ENCODE measurements at regions not wholly inside any gene's neighbourhood (a gene's known extent, or its start where the extent isn't known, plus 50 kb on each side); places are given as distances from the start of the nearest gene placed in this dataset.

GRCh38 chr9:23361096-23361495, 464.9 kb downstream of the ELAVL2 start:
- DNase-seq (no peak), ATAC-seq (ENCODE audit: low read depth in 2 of 2) (no peak)
- Mint-ChIP-seq H3K27ac (no peak overlapping the region), H3K4me3 (no peak overlapping the region), H3K9me3 (peaks cover 0 to 31% (median 7%) of the 10 kb centered on the region in 7 donors), H3K36me3 (no peaks in the 10 kb centered on the region), H3K4me1 (no peaks in the 10 kb centered on the region), H3K27me3 (no peaks in the 10 kb centered on the region)

GRCh38 chr9:23372703-23373102, 453.3 kb downstream of the ELAVL2 start:
- H3K27me3 Mint-ChIP-seq: no peaks in the 10 kb centered on the region
- DNase-seq (no peak), ATAC-seq (ENCODE audit: low read depth in 2 of 2) (no peak)
- H3K9me3 Mint-ChIP-seq: peaks cover 0 to 8% (median 1%) of the 10 kb centered on the region in 7 donors
- no peak overlapping the region for H3K4me3 Mint-ChIP-seq
- H3K27ac Mint-ChIP-seq: no peak overlapping the region
- H3K4me1 Mint-ChIP-seq: no peaks in the 10 kb centered on the region
- H3K36me3 Mint-ChIP-seq: no peaks in the 10 kb centered on the region

- DNase-seq: no peak
- H3K4me3 Mint-ChIP-seq: no peak overlapping the region
- no peaks in the 10 kb centered on the region for H3K36me3 Mint-ChIP-seq
- peaks cover 0 to 7% (median 3%) of the 10 kb centered on the region in 7 donors for H3K9me3 Mint-ChIP-seq
- H3K27ac Mint-ChIP-seq: no peak overlapping the region
- H3K27me3 Mint-ChIP-seq: no peaks in the 10 kb centered on the region
- no peaks in the 10 kb centered on the region for H3K4me1 Mint-ChIP-seq
- no peak for ATAC-seq (ENCODE audit: low read depth in 2 of 2)
Observed at GRCh38 chr9:23375511-23375910, 450.5 kb downstream of the ELAVL2 start.

GRCh38 chr9:23379842-23380241, 446.2 kb downstream of the ELAVL2 start:
- no peak for ATAC-seq (ENCODE audit: low read depth in 2 of 2)
- DNase-seq: no peak
- Mint-ChIP-seq H3K4me1 (no peaks in the 10 kb centered on the region), H3K27ac (no peak overlapping the region), H3K9me3 (peaks cover 0 to 16% (median 9%) of the 10 kb centered on the region in 7 donors), H3K36me3 (no peaks in the 10 kb centered on the region), H3K4me3 (no peak overlapping the region), H3K27me3 (no peaks in the 10 kb centered on the region)

GRCh38 chr9:23380821-23381220, 445.2 kb downstream of the ELAVL2 start:
- DNase-seq (no peak), ATAC-seq (ENCODE audit: low read depth in 2 of 2) (no peak)
- Mint-ChIP-seq H3K4me3 (no peak overlapping the region), H3K4me1 (no peaks in the 10 kb centered on the region), H3K27ac (no peak overlapping the region), H3K27me3 (no peaks in the 10 kb centered on the region), H3K9me3 (peaks cover 0 to 16% (median 9%) of the 10 kb centered on the region in 7 donors), H3K36me3 (no peaks in the 10 kb centered on the region)

- ATAC-seq (ENCODE audit: low read depth in 2 of 2) (no peak), DNase-seq (no peak)
- Mint-ChIP-seq H3K9me3 (peaks cover 0 to 16% (median 9%) of the 10 kb centered on the region in 7 donors), H3K4me3 (no peak overlapping the region), H3K36me3 (no peaks in the 10 kb centered on the region), H3K27me3 (no peaks in the 10 kb centered on the region), H3K4me1 (no peaks in the 10 kb centered on the region), H3K27ac (no peak overlapping the region)
Observed at GRCh38 chr9:23382418-23382817, 443.6 kb downstream of the ELAVL2 start.

- Mint-ChIP-seq H3K36me3 (no peaks in the 10 kb centered on the region), H3K4me3 (no peak overlapping the region), H3K27me3 (no peaks in the 10 kb centered on the region), H3K27ac (no peak overlapping the region), H3K4me1 (no peaks in the 10 kb centered on the region), H3K9me3 (peaks cover 0 to 16% (median 9%) of the 10 kb centered on the region in 7 donors)
- no peak for ATAC-seq (ENCODE audit: low read depth in 2 of 2)
- no peak for DNase-seq
Observed at GRCh38 chr9:23394189-23394588, 431.9 kb downstream of the ELAVL2 start.

- Mint-ChIP-seq H3K27me3 (no peaks in the 10 kb centered on the region), H3K4me3 (no peak overlapping the region), H3K9me3 (peaks cover 0 to 14% (median 10%) of the 10 kb centered on the region in 7 donors), H3K4me1 (no peaks in the 10 kb centered on the region), H3K27ac (no peak overlapping the region), H3K36me3 (no peaks in the 10 kb centered on the region)
- ATAC-seq (ENCODE audit: low read depth in 2 of 2) (no peak), DNase-seq (no peak)
Observed at GRCh38 chr9:23408874-23409273, 417.2 kb downstream of the ELAVL2 start.

- Mint-ChIP-seq H3K4me1 (no peaks in the 10 kb centered on the region), H3K9me3 (peaks cover 0 to 15% (median 9%) of the 10 kb centered on the region in 7 donors), H3K4me3 (no peak overlapping the region), H3K36me3 (no peaks in the 10 kb centered on the region), H3K27ac (no peak overlapping the region), H3K27me3 (no peaks in the 10 kb centered on the region)
- ATAC-seq (ENCODE audit: low read depth in 2 of 2): no peak
- DNase-seq: no peak
Observed at GRCh38 chr9:23412046-23412445, 414.0 kb downstream of the ELAVL2 start.

GRCh38 chr9:23412458-23412857, 413.6 kb downstream of the ELAVL2 start:
- DNase-seq: no peak
- no peaks in the 10 kb centered on the region for H3K4me1 Mint-ChIP-seq
- no peaks in the 10 kb centered on the region for H3K27me3 Mint-ChIP-seq
- no peaks in the 10 kb centered on the region for H3K36me3 Mint-ChIP-seq
- H3K9me3 Mint-ChIP-seq: peaks cover 0 to 15% (median 9%) of the 10 kb centered on the region in 7 donors
- H3K4me3 Mint-ChIP-seq: no peak overlapping the region
- no peak for ATAC-seq (ENCODE audit: low read depth in 2 of 2)
- H3K27ac Mint-ChIP-seq: no peak overlapping the region

GRCh38 chr9:23413541-23413940, 412.5 kb downstream of the ELAVL2 start:
- Mint-ChIP-seq H3K9me3 (peaks cover 0 to 15% (median 9%) of the 10 kb centered on the region in 7 donors), H3K27ac (no peak overlapping the region), H3K36me3 (no peaks in the 10 kb centered on the region), H3K4me1 (no peaks in the 10 kb centered on the region), H3K4me3 (no peak overlapping the region), H3K27me3 (no peaks in the 10 kb centered on the region)
- ATAC-seq (ENCODE audit: low read depth in 2 of 2) (no peak), DNase-seq (no peak)

- Mint-ChIP-seq H3K9me3 (peaks cover 0 to 16% (median 5%) of the 10 kb centered on the region in 7 donors), H3K4me3 (no peak overlapping the region), H3K27ac (no peak overlapping the region), H3K27me3 (no peaks in the 10 kb centered on the region), H3K36me3 (no peaks in the 10 kb centered on the region), H3K4me1 (no peaks in the 10 kb centered on the region)
- DNase-seq: no peak
- ATAC-seq (ENCODE audit: low read depth in 2 of 2): no peak
Observed at GRCh38 chr9:23423999-23424398, 402.0 kb downstream of the ELAVL2 start.

GRCh38 chr9:23426144-23426543, 399.9 kb downstream of the ELAVL2 start:
- H3K4me3 Mint-ChIP-seq: no peak overlapping the region
- H3K27me3 Mint-ChIP-seq: no peaks in the 10 kb centered on the region
- H3K27ac Mint-ChIP-seq: no peak overlapping the region
- no peak for DNase-seq
- H3K4me1 Mint-ChIP-seq: no peaks in the 10 kb centered on the region
- H3K9me3 Mint-ChIP-seq: peaks cover 0 to 11% (median 3%) of the 10 kb centered on the region in 7 donors
- ATAC-seq (ENCODE audit: low read depth in 2 of 2): no peak
- H3K36me3 Mint-ChIP-seq: no peaks in the 10 kb centered on the region

GRCh38 chr9:23431459-23431858, 394.6 kb downstream of the ELAVL2 start:
- no peak overlapping the region for H3K27ac Mint-ChIP-seq
- H3K36me3 Mint-ChIP-seq: no peaks in the 10 kb centered on the region
- no peak for ATAC-seq (ENCODE audit: low read depth in 2 of 2)
- no peaks in the 10 kb centered on the region for H3K4me1 Mint-ChIP-seq
- no peaks in the 10 kb centered on the region for H3K27me3 Mint-ChIP-seq
- DNase-seq: no peak
- H3K9me3 Mint-ChIP-seq: peaks cover 0 to 9% (median 2%) of the 10 kb centered on the region in 7 donors
- H3K4me3 Mint-ChIP-seq: no peak overlapping the region

- H3K4me3 Mint-ChIP-seq: no peak overlapping the region
- no peaks in the 10 kb centered on the region for H3K36me3 Mint-ChIP-seq
- no peak overlapping the region for H3K27ac Mint-ChIP-seq
- DNase-seq (no peak), ATAC-seq (ENCODE audit: low read depth in 2 of 2) (no peak)
- H3K27me3 Mint-ChIP-seq: no peaks in the 10 kb centered on the region
- H3K4me1 Mint-ChIP-seq: no peaks in the 10 kb centered on the region
- H3K9me3 Mint-ChIP-seq: peaks cover 0 to 24% (median 0%) of the 10 kb centered on the region in 7 donors
Observed at GRCh38 chr9:23434654-23435053, 391.4 kb downstream of the ELAVL2 start.
